AG09309 (cell line): ENCODE measurements at regions not wholly inside any gene's neighbourhood (a gene's known extent, or its start where the extent isn't known, plus 50 kb on each side); places are given as distances from the start of the nearest gene placed in this dataset.

Experiments
- DNase-seq: peaks from one replicate; pipeline ENCODE4 v3.0.0-alpha.2; 2010; ENCODE audit warnings: low read depth
- H3K4me3 ChIP-seq: 2 replicates; pipeline ENCODE4 v1.5.1; 2011; ENCODE audit warnings: mild to moderate bottlenecking, low read depth, low read length, moderate library complexity; ENCODE audit not compliant: control insufficient read depth
- TF ChIP-seq, protein P1 (sequence below): IDR thresholded peaks from 2 replicates; pipeline ENCODE4 v1.5.1; 2011; ENCODE audit warnings: mild to moderate bottlenecking, low read depth, low read length, inconsistent platforms; ENCODE audit not compliant: insufficient read depth, control insufficient read depth; ENCODE audit errors: missing control alignments

DNA sequence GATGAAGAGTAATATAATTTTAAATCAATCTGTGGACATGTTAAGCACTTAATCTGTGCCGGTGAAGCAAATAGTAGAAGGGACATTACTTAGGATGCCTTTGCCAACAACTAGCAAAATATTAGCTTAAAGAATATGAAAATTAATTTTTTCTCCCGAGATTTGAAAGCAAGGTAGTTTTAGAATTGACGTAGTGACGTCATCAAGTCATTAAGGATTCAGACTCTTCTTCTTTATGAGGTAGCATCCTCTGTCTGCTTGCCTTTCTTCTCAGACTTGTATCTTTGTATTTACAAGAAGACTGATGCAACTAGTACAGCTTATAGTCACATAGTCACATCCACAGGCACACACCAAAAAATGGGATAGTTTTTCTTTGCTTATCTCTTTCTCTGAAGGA, 374.4 kb downstream of the MMUT start:
- TF ChIP-seq, protein P1, sequence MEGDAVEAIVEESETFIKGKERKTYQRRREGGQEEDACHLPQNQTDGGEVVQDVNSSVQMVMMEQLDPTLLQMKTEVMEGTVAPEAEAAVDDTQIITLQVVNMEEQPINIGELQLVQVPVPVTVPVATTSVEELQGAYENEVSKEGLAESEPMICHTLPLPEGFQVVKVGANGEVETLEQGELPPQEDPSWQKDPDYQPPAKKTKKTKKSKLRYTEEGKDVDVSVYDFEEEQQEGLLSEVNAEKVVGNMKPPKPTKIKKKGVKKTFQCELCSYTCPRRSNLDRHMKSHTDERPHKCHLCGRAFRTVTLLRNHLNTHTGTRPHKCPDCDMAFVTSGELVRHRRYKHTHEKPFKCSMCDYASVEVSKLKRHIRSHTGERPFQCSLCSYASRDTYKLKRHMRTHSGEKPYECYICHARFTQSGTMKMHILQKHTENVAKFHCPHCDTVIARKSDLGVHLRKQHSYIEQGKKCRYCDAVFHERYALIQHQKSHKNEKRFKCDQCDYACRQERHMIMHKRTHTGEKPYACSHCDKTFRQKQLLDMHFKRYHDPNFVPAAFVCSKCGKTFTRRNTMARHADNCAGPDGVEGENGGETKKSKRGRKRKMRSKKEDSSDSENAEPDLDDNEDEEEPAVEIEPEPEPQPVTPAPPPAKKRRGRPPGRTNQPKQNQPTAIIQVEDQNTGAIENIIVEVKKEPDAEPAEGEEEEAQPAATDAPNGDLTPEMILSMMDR = no peak
- H3K4me3 ChIP-seq = no peak overlapping the region
- no peak for DNase-seq

DNA sequence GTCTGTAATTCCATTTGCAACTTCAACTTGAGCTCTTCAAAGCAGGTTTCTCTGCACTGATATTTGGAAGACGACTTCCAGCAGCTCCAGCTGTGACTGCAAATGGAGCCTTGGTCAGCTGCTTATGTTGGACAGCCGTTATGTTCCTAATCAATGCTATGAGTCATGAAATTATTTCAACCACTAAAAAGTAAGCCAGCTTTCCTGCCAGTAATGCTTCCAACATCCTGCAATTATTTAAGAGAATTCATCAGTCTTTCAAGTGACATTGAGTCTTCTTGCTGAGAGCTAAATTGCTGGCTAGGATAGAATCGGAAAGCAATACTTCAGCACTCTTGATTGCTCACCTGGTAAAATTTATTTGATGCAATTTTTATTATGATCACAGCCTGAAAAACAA, 375.7 kb downstream of the MMUT start:
- no peak overlapping the region for H3K4me3 ChIP-seq
- DNase-seq = no peak
- TF ChIP-seq, protein P1 = no peak

DNA sequence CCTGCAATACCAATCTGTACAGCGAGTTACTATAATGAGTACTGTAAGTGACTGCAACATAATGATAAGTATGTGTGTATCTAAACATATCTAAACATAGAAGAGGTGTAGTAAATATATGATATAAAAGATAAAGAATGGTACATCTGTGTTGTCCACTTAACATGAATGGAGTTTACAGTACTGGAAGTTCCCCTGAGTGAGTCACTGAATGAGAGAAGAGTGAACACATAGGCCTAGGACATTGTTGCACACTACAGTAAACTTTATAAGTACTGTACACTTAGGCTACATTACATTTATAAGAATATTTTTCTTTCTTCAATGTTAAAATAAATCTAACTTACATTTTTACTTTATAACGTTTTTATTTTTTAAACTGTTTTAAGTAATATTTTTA, 380.4 kb downstream of the MMUT start:
- TF ChIP-seq, protein P1 = no peak
- no peak for DNase-seq
- no peak overlapping the region for H3K4me3 ChIP-seq

DNA sequence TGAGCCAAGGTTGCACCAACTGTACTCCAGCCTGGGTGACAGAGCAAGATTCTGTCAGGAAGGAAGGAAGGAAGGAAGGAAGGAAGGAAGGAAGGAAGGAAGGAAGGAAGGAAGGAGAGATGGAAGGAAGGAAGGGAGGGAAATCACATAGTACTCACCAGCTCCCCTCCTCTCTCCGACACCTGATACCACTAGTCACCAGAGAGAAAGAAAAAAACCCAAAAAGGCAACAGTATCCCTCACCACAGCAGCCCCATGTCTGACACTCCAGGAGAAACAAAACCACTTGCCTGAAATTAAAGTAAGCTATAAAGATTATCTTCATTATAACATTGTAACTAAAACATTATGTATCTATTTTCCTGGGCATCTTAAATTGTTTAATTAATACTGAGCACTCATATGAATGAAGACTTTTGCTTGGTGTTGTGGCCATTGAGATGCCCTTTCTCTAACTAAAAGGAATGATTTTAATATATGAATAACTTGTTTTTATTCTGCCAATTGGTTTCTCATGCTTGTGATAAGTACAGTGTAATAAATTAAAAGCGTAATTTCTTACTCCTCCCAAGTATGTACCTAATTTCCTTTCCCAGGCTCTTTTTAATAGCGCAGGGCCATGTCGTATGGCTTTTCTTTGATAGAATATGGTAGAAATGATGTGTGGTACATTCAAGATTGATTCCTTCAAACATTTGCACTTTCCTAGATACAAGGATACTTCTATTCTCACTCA, 390.0 kb downstream of the MMUT start:
- TF ChIP-seq, protein P1 = no peak
- H3K4me3 ChIP-seq = no peak overlapping the region
- no peak for DNase-seq

DNA sequence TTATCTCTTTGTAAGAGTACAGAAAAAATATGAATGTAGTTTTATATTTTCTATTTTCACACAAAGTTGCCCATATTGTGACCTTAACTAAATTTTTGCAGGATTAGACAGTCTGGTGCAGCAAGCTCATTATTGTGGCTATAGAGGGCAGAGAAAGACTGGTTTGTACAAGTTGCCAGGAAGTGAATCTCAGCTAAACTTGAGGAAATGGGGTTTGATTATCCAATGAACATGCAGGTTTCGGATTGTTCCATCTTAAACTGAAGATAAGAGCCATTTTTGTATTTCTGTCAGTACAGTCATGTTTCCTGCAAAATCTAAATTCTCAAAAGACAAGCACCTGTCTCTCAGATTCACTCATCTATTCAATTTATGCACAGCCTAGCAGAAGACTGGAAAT, 390.9 kb downstream of the MMUT start:
- no peak for DNase-seq
- TF ChIP-seq, protein P1 = no peak
- H3K4me3 ChIP-seq = no peak overlapping the region

DNA sequence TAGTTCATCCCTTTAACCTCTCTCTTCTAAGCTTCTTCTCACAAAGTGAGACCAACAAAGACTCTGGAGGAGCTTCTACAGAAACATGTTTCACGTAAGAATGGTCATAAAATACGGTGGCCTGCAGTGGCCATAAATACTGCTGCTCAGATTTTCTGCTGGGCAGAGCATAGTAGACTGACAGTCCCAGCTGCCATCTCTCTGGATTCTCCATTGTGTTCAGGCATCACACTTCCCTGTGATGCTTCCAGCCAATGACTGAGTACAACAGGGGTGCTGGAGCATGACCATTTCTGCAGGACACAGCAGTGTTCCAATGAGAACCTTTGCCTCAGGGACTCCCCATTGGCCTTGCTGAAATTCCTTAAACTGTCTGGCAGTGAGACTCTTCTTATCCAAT, 392.6 kb downstream of the MMUT start:
- TF ChIP-seq, protein P1 = no peak
- DNase-seq = no peak
- H3K4me3 ChIP-seq = no peak overlapping the region
